B cell (primary cell): ENCODE measurements at regions not wholly inside any gene's neighbourhood (a gene's known extent, or its start where the extent isn't known, plus 50 kb on each side); places are given as distances from the start of the nearest gene placed in this dataset.
"Not testable (repeated sequence)": the region's sequence is repeated elsewhere in the genome, so short reads cannot be mapped to it uniquely, and the experiment has no call there.

Experiments used
- ATAC-seq: fragments of 200-7000 bp; cut with Tn5 transposase; one replicate; pipeline ENCODE4 v1.10.0; 2021; ENCODE audit warnings: low read depth, mild to moderate bottlenecking, moderate number of reproducible peaks, moderate library complexity
- CTCF ChIA-PET: fragments of 350-600 bp; sonication (Branson Sonifier 250); formaldehyde crosslinking; loops from one replicate; lab custom pipeline; 2021; ENCODE audit warnings: antibody characterized with exemption, inconsistent platforms; lab: Charles Lee
- POLR2A ChIA-PET: fragments of 350-600 bp; sonication (Branson Sonifier 250); formaldehyde crosslinking; loops from one replicate; lab custom pipeline; 2021; ENCODE audit warnings: antibody characterized with exemption; lab: Charles Lee
- DNase-seq: peaks from one replicate; pipeline ENCODE4 v3.0.0; 2013
- H2AFZ ChIP-seq: 2 replicates; pipeline ENCODE4 v1.6.1; 2012; ENCODE audit warnings: mild to moderate bottlenecking, low read depth, low read length; ENCODE audit not compliant: insufficient read depth, poor library complexity, severe bottlenecking
- H3K27ac ChIP-seq, 2 donors: 1 replicate in 1 of 2; 2 replicates in 1 of 2; pipeline ENCODE4 v1.5.1; 2012 to 2013; ENCODE audit warnings: low read length in 2 of 2, mild to moderate bottlenecking in 2 of 2, moderate library complexity in 1 of 2
- H3K27me3 ChIP-seq, 4 experiments: fragments of 200-600 bp in 1 of 4; sonication (generic) in 1 of 4; replicated peaks in 1 of 4; 1 replicate in 2 of 4; 2 replicates in 2 of 4; pipeline versions ENCODE4 v1.6.1 to v1.7.0; 2013 to 2016; ENCODE audit warnings: low read length in 3 of 4, mild to moderate bottlenecking in 2 of 4, mixed read lengths in 1 of 4, moderate library complexity in 1 of 4; ENCODE audit not compliant: insufficient read depth in 4 of 4, control insufficient read depth in 3 of 4; ENCODE audit errors: control extremely low read depth in 1 of 4
- H3K36me3 ChIP-seq, 2 experiments: replicated peaks in 1 of 2; 1 replicate in 1 of 2; 2 replicates in 1 of 2; pipeline versions ENCODE4 v1.6.1 to v1.7.1; 2013; ENCODE audit warnings: low read length in 1 of 2; ENCODE audit not compliant: insufficient read depth in 2 of 2, control insufficient read depth in 1 of 2; ENCODE audit errors: control extremely low read depth in 1 of 2, extremely low read depth in 1 of 2
- H3K4me1 ChIP-seq, 2 donors: fragments of 200-600 bp in 1 of 2; sonication (generic) in 1 of 2; 1 replicate in 1 of 2; 2 replicates in 1 of 2; pipeline versions ENCODE4 v1.5.1 to v1.6.1; 2013 to 2017; ENCODE audit warnings: low read length in 2 of 2; ENCODE audit not compliant: control insufficient read depth in 2 of 2, insufficient read depth in 2 of 2
- H3K4me2 ChIP-seq: replicated peaks from 2 replicates; pipeline ENCODE3; 2012; ENCODE audit warnings: mild to moderate bottlenecking, low read depth, low read length; ENCODE audit not compliant: poor library complexity, severe bottlenecking
- H3K4me3 ChIP-seq, 5 experiments: fragments of 200-600 bp in 1 of 5; sonication (generic) in 1 of 5; 1 replicate in 3 of 5; 2 replicates in 2 of 5; pipeline versions ENCODE4 v1.5.1 to v1.7.0; 2011 to 2016; ENCODE audit warnings: low read length in 4 of 5, mild to moderate bottlenecking in 4 of 5, low read depth in 2 of 5, control low read depth in 1 of 5, moderate library complexity in 1 of 5; ENCODE audit not compliant: insufficient read depth in 1 of 5; ENCODE audit errors: control extremely low read depth in 1 of 5, extremely low read depth in 1 of 5
- H3K79me2 ChIP-seq: fragments of 200-600 bp; sonication (generic); one replicate; pipeline ENCODE4 v1.6.0; 2016; ENCODE audit warnings: low read length; ENCODE audit not compliant: control insufficient read depth, insufficient read depth
- H3K9ac ChIP-seq: fragments of 200-600 bp; sonication (generic); 2 replicates; pipeline ENCODE4 v1.6.1; 2017; ENCODE audit warnings: mild to moderate bottlenecking, low read length, moderate library complexity
- H3K9me3 ChIP-seq, 3 donors: one replicate each; pipeline versions ENCODE4 v1.6.1 to v1.7.1; 2013; ENCODE audit warnings: low read length in 2 of 3; ENCODE audit not compliant: control insufficient read depth in 2 of 3, insufficient read depth in 1 of 3; ENCODE audit errors: control extremely low read depth in 1 of 3
- H4K20me1 ChIP-seq: 2 replicates; pipeline ENCODE4 v1.6.0; 2012; ENCODE audit warnings: mild to moderate bottlenecking, low read length; ENCODE audit not compliant: insufficient read depth, control insufficient read depth, poor library complexity, severe bottlenecking
- H3K27ac Mint-ChIP-seq: one replicate; pipeline ENCODE4 v1.8.0; 2021; ENCODE audit warnings: mixed read lengths
- H3K27me3 Mint-ChIP-seq: one replicate; pipeline ENCODE4 v1.8.0; 2021; ENCODE audit warnings: mixed read lengths
- H3K4me1 Mint-ChIP-seq: one replicate; pipeline ENCODE4 v1.8.0; 2021; ENCODE audit warnings: mixed read lengths
- H3K4me3 Mint-ChIP-seq: one replicate; pipeline ENCODE4 v1.8.0; 2021; ENCODE audit warnings: mixed read lengths
- H3K9me3 Mint-ChIP-seq: one replicate; pipeline ENCODE4 v1.8.0; 2022; ENCODE audit warnings: mixed read lengths; ENCODE audit not compliant: insufficient read depth
- EZH2 ChIP-seq: IDR thresholded peaks from 2 replicates; pipeline ENCODE4 v1.6.1; 2012; ENCODE audit warnings: borderline replicate concordance, low read depth, mild to moderate bottlenecking, moderate library complexity, low read length; ENCODE audit not compliant: insufficient read depth, poor library complexity, severe bottlenecking
- WGBS: methylation state at CpG from one replicate; pipeline ENCODE4 v1.1.5; 2013; ENCODE audit warnings: missing lambda C conversion rate; ENCODE audit not compliant: insufficient coverage; 5-methylcytosine and 5-hydroxymethylcytosine counted together
- intact Hi-C: fragments of 100-400 bp; cut with micrococcal nuclease; formaldehyde crosslinking; loops from one replicate; pipeline ENCODE4 v1.10.0; 2022
- TF ChIP-seq, protein P1 (sequence below): fragments of 200-600 bp; IDR thresholded peaks from one replicate; pipeline ENCODE4 v1.8.0; 2022; ENCODE audit warnings: antibody characterized with exemption, mild to moderate bottlenecking

DNA sequence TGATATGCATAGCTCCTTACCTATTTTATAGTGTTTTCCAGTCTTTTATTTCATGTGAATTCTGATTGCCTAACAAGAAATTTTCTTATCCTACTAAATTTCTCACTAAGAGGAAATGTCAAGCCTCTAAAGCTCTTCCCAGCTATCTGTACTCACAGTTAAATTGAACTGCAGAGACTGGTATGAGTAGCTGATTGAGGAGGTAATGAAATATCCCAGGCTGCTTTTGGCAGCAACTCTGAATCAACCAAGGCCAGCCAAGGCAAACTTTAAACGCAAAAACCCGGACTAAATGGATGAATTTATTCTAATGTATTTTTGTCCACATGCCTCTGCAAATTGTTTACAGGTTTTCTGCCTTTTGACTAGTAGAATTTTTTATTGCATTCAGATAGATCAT is 119.1 kb upstream of the PMCH start:
- Histone ChIP-seq H3K27ac (no peak overlapping the region), H3K4me2 (no peak overlapping the region), H3K36me3 (no peaks in the 10 kb centered on the region), H2AFZ (no peak overlapping the region), H3K4me1 (no peaks in the 10 kb centered on the region), H3K9ac (no peak overlapping the region), H3K79me2 (no peaks in the 10 kb centered on the region), H3K9me3 (peaks cover 0 to 1% (median 0%) of the 10 kb centered on the region in 3 donors), H4K20me1 (no peaks in the 10 kb centered on the region), H3K27me3 (no peaks in the 10 kb centered on the region), H3K4me3 (no peak overlapping the region)
- no peaks in the 10 kb centered on the region for H3K9me3 Mint-ChIP-seq
- ChIA-PET CTCF (no interaction called here), POLR2A (no interaction called here)
- no peak overlapping the region for H3K27ac Mint-ChIP-seq
- no CpG with 5 or more reads among the region's 2 CpGs for WGBS
- ATAC-seq = no peak
- H3K4me3 Mint-ChIP-seq = no peak overlapping the region
- no peak for DNase-seq
- peaks cover 13% of the 10 kb centered on the region for H3K27me3 Mint-ChIP-seq
- no peaks in the 10 kb centered on the region for H3K4me1 Mint-ChIP-seq
- TF ChIP-seq EZH2 = no peak
- TF ChIP-seq, protein P1, sequence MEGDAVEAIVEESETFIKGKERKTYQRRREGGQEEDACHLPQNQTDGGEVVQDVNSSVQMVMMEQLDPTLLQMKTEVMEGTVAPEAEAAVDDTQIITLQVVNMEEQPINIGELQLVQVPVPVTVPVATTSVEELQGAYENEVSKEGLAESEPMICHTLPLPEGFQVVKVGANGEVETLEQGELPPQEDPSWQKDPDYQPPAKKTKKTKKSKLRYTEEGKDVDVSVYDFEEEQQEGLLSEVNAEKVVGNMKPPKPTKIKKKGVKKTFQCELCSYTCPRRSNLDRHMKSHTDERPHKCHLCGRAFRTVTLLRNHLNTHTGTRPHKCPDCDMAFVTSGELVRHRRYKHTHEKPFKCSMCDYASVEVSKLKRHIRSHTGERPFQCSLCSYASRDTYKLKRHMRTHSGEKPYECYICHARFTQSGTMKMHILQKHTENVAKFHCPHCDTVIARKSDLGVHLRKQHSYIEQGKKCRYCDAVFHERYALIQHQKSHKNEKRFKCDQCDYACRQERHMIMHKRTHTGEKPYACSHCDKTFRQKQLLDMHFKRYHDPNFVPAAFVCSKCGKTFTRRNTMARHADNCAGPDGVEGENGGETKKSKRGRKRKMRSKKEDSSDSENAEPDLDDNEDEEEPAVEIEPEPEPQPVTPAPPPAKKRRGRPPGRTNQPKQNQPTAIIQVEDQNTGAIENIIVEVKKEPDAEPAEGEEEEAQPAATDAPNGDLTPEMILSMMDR = no peak
- intact Hi-C loops = no loop called here

- Mint-ChIP-seq H3K4me3 (no peak overlapping the region), H3K27ac (no peak overlapping the region), H3K27me3 (peaks cover 13% of the 10 kb centered on the region), H3K9me3 (no peaks in the 10 kb centered on the region), H3K4me1 (no peaks in the 10 kb centered on the region)
- no peaks in the 10 kb centered on the region for H3K36me3 ChIP-seq
- H3K4me3 ChIP-seq = no peak overlapping the region
- no peak for ATAC-seq
- peaks cover 0 to 1% (median 0%) of the 10 kb centered on the region in 3 donors for H3K9me3 ChIP-seq
- H4K20me1 ChIP-seq = no peaks in the 10 kb centered on the region
- no peak overlapping the region for H3K27ac ChIP-seq
- no peak overlapping the region for H2AFZ ChIP-seq
- ChIA-PET CTCF (no interaction called here), POLR2A (no interaction called here)
- intact Hi-C loops = no loop called here
- H3K79me2 ChIP-seq = no peaks in the 10 kb centered on the region
- no peaks in the 10 kb centered on the region for H3K27me3 ChIP-seq
- DNase-seq = no peak
- H3K9ac ChIP-seq = no peak overlapping the region
- TF ChIP-seq, protein P1 = no peak
- TF ChIP-seq EZH2 = no peak
- no peak overlapping the region for H3K4me2 ChIP-seq
- no peaks in the 10 kb centered on the region for H3K4me1 ChIP-seq
- no CpG with 5 or more reads among the region's 2 CpGs for WGBS
Measured at GRCh38 chr12:102314821-102315220, 117.2 kb upstream of the PMCH start.

GRCh38 chr12:102313116-102313971 is 115.7 kb upstream of the PMCH start:
- H3K36me3 ChIP-seq, CTCF ChIA-PET, H3K9me3 ChIP-seq, H3K4me3 Mint-ChIP-seq, H3K9me3 Mint-ChIP-seq, H2AFZ ChIP-seq, ATAC-seq, DNase-seq, H3K27ac ChIP-seq, H3K4me2 ChIP-seq, H3K9ac ChIP-seq, H3K79me2 ChIP-seq, intact Hi-C loops, H3K27ac Mint-ChIP-seq, POLR2A ChIA-PET, H3K4me1 Mint-ChIP-seq, H3K4me3 ChIP-seq, H3K27me3 ChIP-seq, H3K4me1 ChIP-seq, H4K20me1 ChIP-seq: not testable (repeated sequence)
- peaks cover 13% of the 10 kb centered on the region for H3K27me3 Mint-ChIP-seq
- 97% methylated on average over 22 of the region's 33 CpGs for WGBS
